Sigmoid colon (tissue), 6 donors: ENCODE measurements at regions not wholly inside any gene's neighbourhood (a gene's known extent, or its start where the extent isn't known, plus 50 kb on each side); places are given as distances from the start of the nearest gene placed in this dataset.

ENCODE experiments used
- DNase-seq: peaks from one replicate; pipeline ENCODE4 v3.0.0-alpha.2; 2019
- H3K27ac ChIP-seq, 4 donors: fragments of 200-600 bp; sonication (generic); one replicate each; pipeline ENCODE4 v1.5.1; 2016 to 2019; ENCODE audit warnings: mild to moderate bottlenecking in 1 of 4
- H3K27me3 ChIP-seq, 3 donors: fragments of 200-600 bp; sonication (generic); one replicate each; pipeline ENCODE4 v1.5.1; 2019; ENCODE audit warnings: mild to moderate bottlenecking in 1 of 3
- H3K36me3 ChIP-seq, 4 donors: fragments of 200-600 bp; sonication (generic); one replicate each; pipeline ENCODE4 v1.5.1; 2016 to 2019
- H3K4me1 ChIP-seq, 4 donors: fragments of 200-600 bp; sonication (generic); one replicate each; pipeline ENCODE4 v1.5.1; 2017 to 2019
- H3K4me3 ChIP-seq, 4 donors: fragments of 200-600 bp; sonication (generic); one replicate each; pipeline ENCODE4 v1.5.1; 2017 to 2019; ENCODE audit warnings: mild to moderate bottlenecking in 2 of 4, moderate library complexity in 1 of 4
- H3K9me3 ChIP-seq, 4 donors: fragments of 200-600 bp in 3 of 4; sonication (generic) in 3 of 4; one replicate each; pipeline versions ENCODE4 v1.5.1 to v1.6.1; 2013 to 2019
- CTCF ChIP-seq, 4 experiments: fragments of 450-650 bp in 3 of 4; fragments of 200-600 bp in 1 of 4; IDR thresholded peaks; one replicate each; pipeline ENCODE4 v1.5.1; 2016 to 2019; ENCODE audit warnings: antibody characterized with exemption in 4 of 4, mild to moderate bottlenecking in 3 of 4, moderate library complexity in 2 of 4
- EP300 ChIP-seq, 4 donors: sonication (generic); formaldehyde crosslinking; IDR thresholded peaks; one replicate each; pipeline ENCODE4 v1.6.1; 2017; ENCODE audit warnings: antibody characterized with exemption in 4 of 4
- POLR2A ChIP-seq, 2 donors: fragments of 450-650 bp; IDR thresholded peaks; one replicate each; pipeline ENCODE4 v1.6.1; 2016; ENCODE audit warnings: antibody characterized with exemption in 2 of 2, mild to moderate bottlenecking in 2 of 2, moderate library complexity in 2 of 2
- POLR2AphosphoS5 ChIP-seq, 4 donors: sonication (generic); formaldehyde crosslinking; IDR thresholded peaks; one replicate each; pipeline ENCODE4 v1.6.1; 2017; ENCODE audit warnings: antibody characterized with exemption in 4 of 4
- WGBS, 2 donors: extraction: QIAGEN DNeasy Blood & Tissue Kit; methylation state at CpG; one replicate each; pipeline ENCODE4 v1.1.7; 2013; 5-methylcytosine and 5-hydroxymethylcytosine counted together
- intact Hi-C: fragments of 100-400 bp; cut with DNase I; formaldehyde crosslinking; loops from one replicate; pipeline ENCODE4 v1.15.1; 2023
- donor health status: healthy with polysubstance abuse.
- donor health status: healthy.

- H3K4me1 ChIP-seq = peaks cover 0 to 37% (median 15%) of the 10 kb centered on the region in 4 donors
- 66 to 83% methylated on average over 6 of the region's 6 CpGs for WGBS, 2 donors
- intact Hi-C loops = no loop called here
Observed at GRCh38 chr1:14521622-14522021, 76.9 kb upstream of the KAZN start.

GRCh38 chr1:14522077-14522925, 76.2 kb upstream of the KAZN start:
- Histone ChIP-seq H3K27me3 (no peaks in the 10 kb centered on the region), H3K27ac (peak overlapping the region; percentile 53 to 73 (median 60)), H3K9me3 (no peaks in the 10 kb centered on the region), H3K4me3 (no peak overlapping the region), H3K4me1 (peaks cover 0 to 30% (median 8%) of the 10 kb centered on the region in 4 donors), H3K36me3 (no peaks in the 10 kb centered on the region)
- DNase-seq = peak; percentile 67
- WGBS, 2 donors = 77 to 79% methylated on average over 9 of the region's 9 CpGs
- TF ChIP-seq CTCF (IDR thresholded peaks at IDR 0.05) (no peak), POLR2A (IDR thresholded peaks at IDR 0.05) (no peak), EP300 (IDR thresholded peaks at IDR 0.05) (peak in 3 of 4 donors; percentile 35 to 63 (median 50)), POLR2AphosphoS5 (IDR thresholded peaks at IDR 0.05) (peak; percentile 46 to 71 (median 64))
- intact Hi-C loops = no loop called here

More at GRCh38 chr1:14521622-14522021, 76.9 kb upstream of the KAZN start:
- H3K27me3 ChIP-seq = no peaks in the 10 kb centered on the region
- DNase-seq = no peak
- TF ChIP-seq POLR2AphosphoS5 (IDR thresholded peaks at IDR 0.05) = no peak
- no peak for TF ChIP-seq EP300 (IDR thresholded peaks at IDR 0.05)
- TF ChIP-seq POLR2A (IDR thresholded peaks at IDR 0.05) = no peak
- no peak for TF ChIP-seq CTCF (IDR thresholded peaks at IDR 0.05)
- no peaks in the 10 kb centered on the region for H3K36me3 ChIP-seq
- no peaks in the 10 kb centered on the region for H3K9me3 ChIP-seq
- H3K27ac ChIP-seq = peak overlapping the region; percentile 50 to 73 (median 56)
- no peak overlapping the region for H3K4me3 ChIP-seq

- H3K27me3 ChIP-seq = no peaks in the 10 kb centered on the region
- no peak overlapping the region for H3K4me3 ChIP-seq
- H3K36me3 ChIP-seq = no peaks in the 10 kb centered on the region
- H3K4me1 ChIP-seq = peaks cover 0 to 24% (median 2%) of the 10 kb centered on the region in 4 donors
- 67 to 79% methylated on average over 4 of the region's 4 CpGs for WGBS, 2 donors
- H3K9me3 ChIP-seq = no peaks in the 10 kb centered on the region
- intact Hi-C loops = no loop called here
- TF ChIP-seq CTCF (IDR thresholded peaks at IDR 0.05) (no peak), EP300 (IDR thresholded peaks at IDR 0.05) (no peak), POLR2A (IDR thresholded peaks at IDR 0.05) (no peak)
- peak overlapping the region; percentile 23 to 73 (median 60) for H3K27ac ChIP-seq
- peak; percentile 90 for DNase-seq
Observed at GRCh38 chr1:14522926-14523241, 75.6 kb upstream of the KAZN start.

GRCh38 chr1:14524826-14525636, 73.5 kb upstream of the KAZN start:
- intact Hi-C loops = no loop called here
- Histone ChIP-seq H3K36me3 (no peaks in the 10 kb centered on the region), H3K4me3 (no peak overlapping the region), H3K27me3 (no peaks in the 10 kb centered on the region), H3K9me3 (no peaks in the 10 kb centered on the region), H3K27ac (no peak overlapping the region), H3K4me1 (peaks cover 0 to 12% (median 0%) of the 10 kb centered on the region in 4 donors)
- DNase-seq = no peak
- TF ChIP-seq CTCF (IDR thresholded peaks at IDR 0.05) = no peak
- no peak for TF ChIP-seq POLR2A (IDR thresholded peaks at IDR 0.05)
- no peak for TF ChIP-seq EP300 (IDR thresholded peaks at IDR 0.05)
- TF ChIP-seq POLR2AphosphoS5 (IDR thresholded peaks at IDR 0.05) = no peak
- WGBS, 2 donors = 85 to 88% methylated on average over 3 of the region's 3 CpGs
